NCI-H345 (cell line): ENCODE measurements at regions not wholly inside any gene's neighbourhood (a gene's known extent, or its start where the extent isn't known, plus 50 kb on each side); places are given as distances from the start of the nearest gene placed in this dataset.

Experiments used
- DNase-seq: peaks from one replicate; lab custom pipeline; 2025; lab: John Stamatoyannopoulos, UW

DNA sequence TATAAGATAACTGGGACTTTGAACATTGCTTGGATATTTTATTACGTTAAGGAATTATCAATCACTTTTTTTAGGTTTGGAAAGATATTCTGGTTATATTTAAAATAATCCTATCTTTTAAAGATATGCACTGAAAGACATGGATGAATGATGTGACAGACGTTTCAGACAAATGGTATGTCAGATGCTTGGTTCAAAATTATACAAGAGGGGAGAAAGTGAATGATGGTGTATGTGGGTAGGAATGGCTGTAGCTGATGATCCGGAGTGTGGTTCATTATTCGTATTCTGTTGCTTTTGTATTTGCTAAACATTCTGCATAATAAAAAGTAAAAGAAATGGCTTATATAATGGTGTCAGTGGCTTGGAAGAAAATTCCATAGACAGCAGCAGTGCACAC is 51.0 kb upstream of the SNRPB2 start:
- no peak for DNase-seq

DNA sequence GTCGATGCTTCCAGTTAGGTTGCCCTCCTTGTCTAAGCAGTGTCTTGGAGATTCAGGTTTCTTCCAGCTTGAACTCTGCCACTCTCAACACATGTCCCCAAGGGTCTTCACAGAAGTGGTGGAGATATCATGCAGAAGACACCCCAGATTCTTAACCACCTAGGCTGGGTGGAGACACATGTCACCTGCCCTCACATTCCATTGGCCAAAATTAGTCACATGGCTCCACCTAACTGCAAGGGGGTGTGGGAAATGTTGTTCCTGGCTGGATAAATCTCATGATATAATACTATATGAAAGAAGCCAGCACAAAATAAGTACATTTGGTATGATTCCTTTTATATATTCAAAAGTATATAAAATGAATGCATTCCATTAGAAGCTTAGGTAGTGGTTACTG is 52.9 kb upstream of the SNRPB2 start:
- no peak for DNase-seq

DNA sequence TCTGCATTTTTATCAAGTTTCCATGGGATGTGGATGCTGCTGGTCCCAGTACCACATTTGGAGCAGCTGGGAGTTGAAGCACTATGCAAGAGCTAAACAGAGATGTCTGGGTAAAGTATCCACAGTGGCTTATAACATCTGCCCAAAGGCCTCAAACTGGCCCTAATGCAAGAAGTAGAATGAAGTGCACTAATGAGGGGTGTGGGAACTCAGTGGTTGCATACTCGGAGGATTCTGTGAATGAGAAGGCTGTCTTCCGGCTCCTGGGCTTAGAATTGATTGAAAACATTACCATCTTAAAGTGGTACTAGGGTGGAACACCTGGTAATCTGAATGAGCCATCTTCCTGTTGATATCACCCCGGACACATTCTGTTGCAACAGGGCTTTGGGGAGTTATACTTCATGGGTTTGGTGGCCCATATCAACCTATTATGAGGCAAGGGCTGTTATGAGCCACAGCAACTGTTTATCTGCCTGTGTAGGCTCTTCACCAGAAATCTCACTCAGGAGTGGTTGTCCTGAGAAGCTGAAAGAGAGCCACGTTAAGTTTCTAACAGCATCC is 54.7 kb upstream of the SNRPB2 start:
- DNase-seq, result no peak

- no peak for DNase-seq
Observed at GRCh38 chr20:16674243-16674642, 55.6 kb upstream of the SNRPB2 start.

DNA sequence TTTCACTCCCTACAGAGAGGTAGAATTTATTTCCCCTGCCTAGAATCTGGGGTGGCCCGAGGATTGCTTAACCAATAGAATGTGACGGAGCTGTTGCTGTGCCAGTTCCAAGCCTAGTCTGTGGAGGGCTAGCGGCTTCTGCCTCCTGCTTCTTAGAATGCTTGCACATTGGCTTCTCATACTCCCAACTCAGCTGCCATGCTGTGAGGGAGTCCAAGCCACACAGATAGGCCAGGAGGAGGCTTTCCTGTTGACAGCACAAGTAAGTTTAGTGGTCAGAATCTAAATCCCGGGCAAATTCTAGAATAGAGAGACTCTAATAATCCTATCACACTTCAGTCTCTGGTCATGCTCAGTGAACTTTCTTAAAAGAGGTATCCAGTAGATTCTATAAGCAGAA is 57.5 kb upstream of the SNRPB2 start:
- no peak for DNase-seq

DNA sequence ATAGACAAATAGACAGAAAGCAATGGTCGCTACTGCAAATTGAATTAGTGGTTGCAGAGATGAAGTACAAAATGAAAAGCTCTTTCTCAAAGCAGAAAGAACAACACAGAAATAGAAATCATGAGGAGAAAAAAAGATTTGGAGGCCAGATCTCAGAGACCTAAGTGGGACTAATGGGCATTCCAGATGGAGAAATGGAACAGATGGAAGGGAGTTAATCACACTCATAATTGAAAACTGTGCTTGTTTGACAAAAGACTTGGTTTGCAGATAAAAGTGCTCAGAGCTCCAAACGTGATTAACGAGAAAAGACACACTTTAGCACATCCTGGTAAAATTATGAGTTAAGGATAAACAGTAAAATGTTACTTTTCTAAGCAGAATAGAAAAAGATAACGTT is 58.1 kb upstream of the SNRPB2 start:
- no peak for DNase-seq

GRCh38 chr20:16666272-16666671 is 63.6 kb upstream of the SNRPB2 start:
- no peak for DNase-seq

- DNase-seq, result no peak
Observed at GRCh38 chr20:16664020-16664419, 65.8 kb upstream of the SNRPB2 start.

DNA sequence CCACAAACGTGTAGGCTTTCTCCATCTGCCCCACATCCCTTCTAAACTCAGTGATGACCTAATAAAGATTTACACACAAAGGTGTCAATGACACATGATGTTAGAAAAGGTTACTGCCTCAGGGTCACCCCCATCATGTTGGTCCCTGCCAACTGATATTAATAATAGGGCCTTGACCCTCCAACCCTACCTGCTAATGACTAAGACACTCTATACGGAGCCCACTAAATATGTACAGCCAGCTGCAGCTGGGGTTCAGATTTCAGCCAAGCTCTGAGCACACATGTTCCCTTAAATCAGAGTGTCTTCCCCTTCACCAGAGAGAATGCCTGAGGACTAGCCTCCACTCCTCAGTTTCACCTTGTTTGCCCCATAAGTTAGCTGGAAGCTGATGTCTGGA is 67.4 kb upstream of the SNRPB2 start:
- DNase-seq, result no peak

- DNase-seq, result no peak
Observed at GRCh38 chr20:16661756-16662155, 68.1 kb upstream of the SNRPB2 start.

- DNase-seq, result peak; percentile 27
Observed at GRCh38 chr20:16654858-16655535, 74.8 kb upstream of the SNRPB2 start.

DNA sequence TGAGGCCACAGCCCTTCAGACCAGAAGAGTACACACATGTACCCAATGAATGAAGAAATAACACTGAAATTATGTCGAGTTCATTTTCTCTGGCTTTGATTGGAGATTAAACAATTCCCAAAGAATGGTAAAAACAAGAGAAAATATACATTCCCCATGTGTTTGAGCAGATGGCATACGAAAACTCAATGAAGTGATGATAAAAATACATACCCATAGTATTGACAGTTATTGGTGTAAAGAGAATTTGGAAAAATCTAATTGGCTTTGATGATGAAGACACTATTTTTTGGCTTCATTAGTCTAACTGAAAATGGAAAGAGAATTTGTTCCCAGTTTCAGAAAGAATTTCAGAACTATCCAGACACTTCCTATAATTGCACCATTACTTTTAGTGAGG is 76.6 kb upstream of the SNRPB2 start:
- no peak for DNase-seq

- no peak for DNase-seq
Observed at GRCh38 chr20:16647875-16648597, 74.8 kb upstream of the KIF16B start.

GRCh38 chr20:16641511-16642023 is 68.3 kb upstream of the KIF16B start:
- DNase-seq, result no peak

GRCh38 chr20:16639027-16639941 is 66.0 kb upstream of the KIF16B start:
- DNase-seq, result no peak

DNA sequence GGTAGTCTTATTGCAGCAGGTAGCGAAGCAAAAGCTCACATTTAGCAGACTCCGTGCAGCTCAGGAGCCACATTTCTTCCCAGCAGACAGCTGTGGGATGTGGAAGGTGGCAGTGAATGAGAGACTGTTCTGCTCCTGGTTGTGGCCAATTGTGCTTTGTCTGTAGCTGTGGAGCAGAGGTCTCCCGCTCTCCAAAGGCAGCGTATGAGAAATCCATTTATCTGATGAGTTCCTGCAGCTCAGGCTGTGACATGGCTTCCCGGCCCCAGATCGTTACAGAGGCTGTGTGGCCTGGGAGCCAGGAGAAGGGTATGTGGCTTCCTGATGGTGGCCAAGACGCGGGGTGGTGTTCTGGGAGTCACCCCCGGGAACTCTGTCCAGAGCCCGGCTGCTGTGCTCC is 64.5 kb upstream of the KIF16B start:
- no peak for DNase-seq

- no peak for DNase-seq
Observed at GRCh38 chr20:16626849-16627248, 53.6 kb upstream of the KIF16B start.

DNA sequence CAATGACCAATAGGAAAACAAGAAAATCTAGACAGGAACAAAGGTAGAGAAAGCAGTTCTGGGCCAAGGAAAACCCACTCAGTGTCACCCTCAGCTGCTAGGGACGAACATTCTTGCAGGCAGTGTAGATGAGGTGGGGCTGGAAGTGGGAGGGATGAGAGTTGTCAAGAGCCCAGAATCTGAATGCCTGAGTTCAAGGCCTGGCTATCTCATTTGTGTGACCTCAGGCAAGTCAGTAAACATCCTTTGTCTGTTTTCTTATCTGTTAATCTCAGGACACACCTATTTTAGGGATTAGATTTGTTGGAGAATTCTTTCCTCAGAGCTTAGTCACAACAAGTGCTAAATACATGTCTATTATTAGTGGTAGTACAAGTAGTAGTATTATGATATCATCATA is 50.9 kb upstream of the KIF16B start:
- DNase-seq, result no peak
